DMS79 (cell line): ENCODE measurements at regions not wholly inside any gene's neighbourhood (a gene's known extent, or its start where the extent isn't known, plus 50 kb on each side); places are given as distances from the start of the nearest gene placed in this dataset.
"Not testable (repeated sequence)": the region's sequence is repeated elsewhere in the genome, so short reads cannot be mapped to it uniquely, and the experiment has no call there.

Experiments used
- DNase-seq: peaks from one replicate; lab custom pipeline; 2025; lab: John Stamatoyannopoulos, UW

DNA sequence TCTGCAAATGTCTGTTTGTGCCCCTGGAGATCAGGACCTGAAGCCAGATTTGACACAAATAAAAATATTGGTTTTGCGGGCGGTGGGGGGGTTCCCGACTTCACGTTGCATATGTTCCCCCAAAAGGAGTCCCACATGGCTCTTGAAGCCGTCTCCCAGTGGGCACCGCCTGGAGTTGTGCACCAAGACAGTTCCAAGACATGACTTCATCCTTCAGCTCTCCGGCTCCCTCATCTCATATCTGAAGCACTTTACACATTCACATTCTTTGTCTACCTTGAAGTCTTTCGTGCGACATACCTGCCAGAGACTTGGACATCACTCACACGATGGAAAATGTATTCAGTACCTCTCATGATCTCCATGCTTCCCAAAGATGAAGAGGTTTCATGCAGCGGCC, 362.8 kb upstream of the FOXK1 start:
- DNase-seq, result no peak

DNA sequence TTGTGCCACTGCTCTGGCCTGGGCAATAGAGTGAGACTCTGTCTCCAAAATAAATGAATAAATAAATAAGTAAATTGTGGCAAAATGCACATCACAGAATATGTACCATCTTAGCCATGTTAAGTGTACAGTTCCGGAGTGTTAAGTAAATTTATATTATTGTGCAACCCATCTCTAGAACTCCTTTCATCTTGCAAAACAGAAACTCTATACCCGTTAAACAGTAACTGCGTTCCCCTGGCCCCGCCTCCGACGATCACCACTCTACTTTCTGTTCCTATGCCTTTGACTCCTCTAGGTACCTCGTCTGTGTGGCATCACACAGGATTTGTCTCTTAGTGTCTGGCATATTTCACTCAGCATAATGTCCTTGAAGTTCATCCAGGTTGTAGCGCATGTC, 356.4 kb upstream of the FOXK1 start:
- no peak for DNase-seq

GRCh38 chr7:4331711-4332110, 350.4 kb upstream of the FOXK1 start:
- no peak for DNase-seq

GRCh38 chr7:4338556-4338955, 343.5 kb upstream of the FOXK1 start:
- no peak for DNase-seq

GRCh38 chr7:4343272-4344247, 338.5 kb upstream of the FOXK1 start:
- no peak for DNase-seq

DNA sequence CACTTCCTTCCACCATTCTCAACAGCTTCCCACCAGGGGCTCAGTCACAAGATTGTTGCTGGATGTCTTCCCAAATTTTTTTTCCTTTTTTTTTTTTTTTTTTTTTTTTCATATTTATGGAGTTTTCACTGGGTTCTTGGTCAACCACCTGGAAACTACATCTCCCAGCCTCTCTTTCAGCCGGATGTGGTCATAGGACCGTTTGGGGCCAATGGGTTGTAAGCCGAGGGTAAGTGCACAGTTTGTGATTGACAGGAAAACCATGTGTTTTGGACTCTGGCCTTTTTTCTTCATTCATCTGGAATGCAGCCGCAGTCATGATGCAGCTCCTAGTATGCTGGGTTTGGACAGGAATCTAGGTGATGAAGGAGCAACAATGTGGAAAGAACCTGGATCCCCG, 337.1 kb upstream of the FOXK1 start:
- no peak for DNase-seq

DNA sequence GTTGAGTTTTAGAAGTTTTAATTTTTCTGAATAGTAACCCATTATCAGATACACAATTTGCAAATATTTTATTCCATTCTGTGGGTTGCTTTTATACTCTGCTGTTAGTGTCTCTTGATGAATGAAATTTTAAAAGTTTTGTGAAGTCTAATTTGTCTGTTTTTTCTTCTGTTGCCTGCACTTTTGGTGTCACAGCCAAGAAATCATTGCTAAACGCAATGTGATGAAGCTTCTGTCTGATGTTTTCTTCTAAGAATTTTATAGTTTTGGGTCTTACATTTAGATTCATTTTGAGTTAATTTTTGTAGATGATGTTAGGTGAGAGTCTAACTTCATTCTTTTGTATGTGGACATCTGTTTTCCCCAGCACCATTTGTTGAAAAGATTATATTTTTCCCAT, 330.0 kb upstream of the FOXK1 start:
- no peak for DNase-seq

GRCh38 chr7:4361774-4362173, 320.3 kb upstream of the FOXK1 start:
- DNase-seq, result no peak

GRCh38 chr7:4383584-4383983, 298.5 kb upstream of the FOXK1 start:
- no peak for DNase-seq

DNA sequence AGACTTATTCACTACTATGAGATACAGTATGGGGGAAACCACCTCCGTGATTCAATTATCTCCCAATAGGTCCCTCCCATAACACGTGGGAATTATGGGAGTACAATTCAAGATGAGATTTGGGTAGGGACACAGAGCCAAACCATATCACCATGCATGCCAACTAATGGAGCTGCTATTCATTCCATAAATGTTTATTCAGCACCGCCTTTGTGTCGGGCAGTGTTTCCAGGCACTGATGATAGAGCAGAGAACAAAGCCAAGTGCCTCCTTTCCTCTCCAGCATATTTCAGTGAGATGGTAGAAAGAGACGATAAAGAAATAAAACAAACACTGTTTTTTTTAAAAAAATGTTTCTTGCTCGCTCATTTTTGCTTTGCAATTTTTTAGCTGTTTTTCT, 295.9 kb upstream of the FOXK1 start:
- DNase-seq, result no peak

GRCh38 chr7:4391103-4391502, 291.0 kb upstream of the FOXK1 start:
- not testable (repeated sequence) for DNase-seq

- no peak for DNase-seq
Measured at GRCh38 chr7:4394736-4395135, 287.4 kb upstream of the FOXK1 start.

DNA sequence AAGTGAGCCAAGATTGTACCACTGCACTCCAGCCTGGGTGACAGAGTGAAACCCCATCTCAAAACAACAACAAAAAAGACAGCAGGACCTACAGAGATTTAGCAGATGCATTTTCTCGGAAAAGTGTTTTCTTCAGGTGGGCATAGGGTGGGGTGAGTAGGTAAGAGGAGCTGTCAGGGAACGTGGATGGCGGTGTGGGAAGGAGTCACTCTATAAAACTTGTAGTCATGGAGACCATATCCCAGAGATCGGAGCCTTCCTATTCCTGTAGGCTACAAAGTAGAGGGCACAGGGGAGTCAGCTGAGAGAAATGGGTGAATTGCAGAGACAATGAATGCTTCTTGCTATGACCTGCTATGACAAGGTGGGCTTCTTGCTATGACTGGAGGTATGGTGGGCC, 283.0 kb upstream of the FOXK1 start:
- no peak for DNase-seq

GRCh38 chr7:4399596-4399995, 282.5 kb upstream of the FOXK1 start:
- no peak for DNase-seq

DNA sequence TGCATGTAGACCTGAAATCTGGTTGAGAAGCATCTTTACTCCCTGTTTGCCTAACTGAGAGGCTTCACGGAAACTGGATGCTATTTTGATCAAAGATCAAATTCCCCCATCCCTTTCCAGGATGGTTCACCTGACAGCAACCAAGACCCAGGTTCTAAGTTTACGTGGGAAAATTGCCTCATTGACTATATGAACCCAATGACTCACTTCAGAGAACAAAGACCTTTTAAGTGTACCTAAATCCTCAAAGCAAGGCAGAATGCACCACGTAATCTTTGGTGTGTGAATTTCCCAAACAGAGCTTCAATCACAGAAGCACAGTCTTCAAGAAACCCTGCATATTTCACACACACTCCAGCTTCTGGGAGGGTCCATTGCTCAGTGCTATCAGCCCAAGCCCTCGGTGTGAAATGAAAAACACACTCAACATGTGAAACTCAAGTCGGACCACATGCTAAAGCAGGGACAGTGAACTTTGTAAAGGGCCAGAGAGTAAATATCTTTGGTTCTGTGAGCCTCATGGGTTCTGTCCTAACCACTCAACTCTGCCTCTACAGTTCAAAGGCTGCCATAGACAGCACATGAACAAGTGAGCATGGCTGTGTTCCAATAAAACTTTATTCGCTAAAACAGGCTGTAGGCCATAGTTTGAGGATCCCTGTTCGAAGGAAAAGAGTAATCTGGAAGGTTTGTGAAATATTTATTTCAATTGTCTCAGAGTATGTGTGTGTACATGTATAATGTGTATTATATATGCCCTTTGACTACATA, 275.6 kb upstream of the FOXK1 start:
- no peak for DNase-seq

- DNase-seq, result no peak
Measured at GRCh38 chr7:4409946-4410345, 272.1 kb upstream of the FOXK1 start.

- no peak for DNase-seq
Measured at GRCh38 chr7:4416396-4417056, 265.6 kb upstream of the FOXK1 start.

DNA sequence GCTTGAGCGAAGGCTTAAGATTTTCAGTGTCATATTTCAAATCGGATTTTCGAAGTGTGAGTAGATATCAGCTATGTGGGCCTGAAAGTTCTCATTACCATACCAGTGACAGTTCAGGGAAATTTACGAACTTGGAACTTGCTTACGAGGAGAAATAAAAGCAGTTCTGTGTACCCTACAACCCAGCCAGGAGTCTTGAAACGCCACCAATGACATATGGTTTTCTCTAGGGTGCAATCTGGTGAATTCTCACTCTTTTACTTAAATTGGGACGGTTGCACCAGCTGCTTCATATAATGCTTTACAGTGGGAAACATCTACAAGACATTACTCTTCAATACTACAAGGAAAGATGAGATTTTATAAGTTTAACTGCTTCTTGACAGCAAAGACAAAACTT, 253.6 kb upstream of the FOXK1 start:
- no peak for DNase-seq

DNA sequence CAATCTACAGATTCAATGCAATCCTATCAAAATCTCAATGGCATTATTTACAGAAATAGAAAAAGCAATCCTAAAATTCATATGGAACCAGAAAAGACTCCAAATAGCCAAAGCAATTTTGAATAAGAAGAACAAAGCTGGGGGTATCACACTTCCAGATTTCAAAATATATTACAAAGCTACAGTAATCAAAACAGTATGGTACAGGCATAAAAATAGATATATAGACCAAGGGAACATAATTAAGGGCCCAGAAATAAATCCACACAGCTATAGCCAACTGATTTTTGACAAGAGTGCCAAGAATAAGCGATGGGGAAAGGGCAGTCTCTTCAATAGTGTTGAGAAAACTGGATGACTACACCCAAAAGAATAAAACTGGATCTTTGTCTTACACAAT, 251.9 kb upstream of the FOXK1 start:
- DNase-seq, result no peak

- no peak for DNase-seq
Measured at GRCh38 chr7:4434306-4434705, 247.8 kb upstream of the FOXK1 start.

DNA sequence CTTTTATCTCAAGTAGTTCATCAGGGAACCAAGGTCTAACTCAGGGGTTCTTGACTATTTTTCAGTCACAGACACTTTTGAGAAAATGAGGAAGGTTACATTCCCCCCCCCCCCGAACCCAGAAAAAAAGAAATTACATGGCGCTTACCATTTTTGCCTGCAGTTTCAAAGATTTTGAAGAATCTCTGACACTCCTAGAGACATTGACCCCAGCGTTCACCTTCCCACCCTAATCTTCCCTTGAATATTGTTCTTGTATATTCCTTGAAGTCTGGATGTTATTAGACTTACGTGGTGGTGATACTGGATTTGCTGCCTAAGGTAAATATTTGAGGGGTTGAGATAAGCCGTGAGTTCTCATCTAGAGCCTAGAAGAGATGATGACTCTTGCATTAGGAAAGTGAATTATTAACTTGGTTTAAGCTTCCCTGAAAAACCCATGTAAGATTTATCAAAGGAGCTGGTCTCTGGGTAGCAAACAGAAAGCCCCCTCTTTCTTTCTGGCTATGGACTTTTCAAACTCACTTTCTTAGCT, 245.7 kb upstream of the FOXK1 start:
- DNase-seq, result no peak

DNA sequence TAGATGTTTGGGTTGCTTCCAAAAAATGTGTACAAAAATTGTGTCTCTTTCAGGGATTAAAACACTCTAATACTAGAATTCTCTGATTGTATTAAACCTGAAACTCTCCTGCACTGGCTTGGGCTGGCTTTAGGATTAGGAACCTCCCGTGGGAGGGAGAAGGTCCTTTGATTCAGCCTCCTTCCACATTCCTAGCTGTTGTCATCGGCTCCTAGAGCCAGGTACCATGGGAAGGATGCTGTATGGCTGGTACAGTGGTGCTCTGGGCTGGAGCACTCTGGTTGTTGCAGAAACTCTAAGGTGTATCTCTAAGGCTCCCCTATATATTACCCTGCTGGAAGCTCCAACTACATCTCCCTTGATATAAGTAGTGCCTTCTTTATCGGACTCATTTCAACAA, 245.2 kb upstream of the FOXK1 start:
- no peak for DNase-seq
